OCI-LY7 (cell line): ENCODE measurements at regions not wholly inside any gene's neighbourhood (a gene's known extent, or its start where the extent isn't known, plus 50 kb on each side); places are given as distances from the start of the nearest gene placed in this dataset.

Experiments used
- EZH2phosphoT487 ChIP-seq: fragments of 200-600 bp; sonication (generic); IDR thresholded peaks from 2 replicates; pipeline ENCODE4 v1.6.1; 2018; ENCODE audit warnings: low read depth, borderline replicate concordance, mild to moderate bottlenecking, mixed run types, antibody characterized with exemption, low read length, moderate library complexity, mixed read lengths
- TF ChIP-seq, protein P1 (sequence below): fragments of 200-600 bp; sonication (generic); conservative IDR thresholded peaks from 2 replicates; pipeline ENCODE4 v1.5.1; 2014; ENCODE audit warnings: mild to moderate bottlenecking, antibody characterized with exemption, low read length, moderate library complexity, mixed read lengths

DNA sequence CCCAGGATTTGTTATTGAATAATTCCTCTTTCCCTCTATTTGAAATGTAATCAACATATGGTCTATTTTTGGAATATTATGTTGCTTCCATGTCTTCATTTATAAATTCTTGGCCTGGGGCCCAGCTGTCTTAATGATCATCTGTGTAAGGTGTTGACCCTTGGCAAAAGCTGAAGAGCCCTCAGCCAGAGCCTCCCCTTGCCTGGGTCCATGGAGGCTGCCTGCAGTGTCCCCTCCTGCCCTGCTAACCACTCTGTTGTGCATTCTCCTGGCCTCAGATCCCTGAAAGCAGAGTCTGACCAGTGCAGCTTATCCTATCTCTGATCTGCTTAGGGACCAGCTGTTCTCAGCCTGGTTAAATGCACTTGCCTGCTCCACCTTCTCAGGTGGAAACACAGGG, 226.1 kb upstream of the APCDD1 start:
- TF ChIP-seq, protein P1, sequence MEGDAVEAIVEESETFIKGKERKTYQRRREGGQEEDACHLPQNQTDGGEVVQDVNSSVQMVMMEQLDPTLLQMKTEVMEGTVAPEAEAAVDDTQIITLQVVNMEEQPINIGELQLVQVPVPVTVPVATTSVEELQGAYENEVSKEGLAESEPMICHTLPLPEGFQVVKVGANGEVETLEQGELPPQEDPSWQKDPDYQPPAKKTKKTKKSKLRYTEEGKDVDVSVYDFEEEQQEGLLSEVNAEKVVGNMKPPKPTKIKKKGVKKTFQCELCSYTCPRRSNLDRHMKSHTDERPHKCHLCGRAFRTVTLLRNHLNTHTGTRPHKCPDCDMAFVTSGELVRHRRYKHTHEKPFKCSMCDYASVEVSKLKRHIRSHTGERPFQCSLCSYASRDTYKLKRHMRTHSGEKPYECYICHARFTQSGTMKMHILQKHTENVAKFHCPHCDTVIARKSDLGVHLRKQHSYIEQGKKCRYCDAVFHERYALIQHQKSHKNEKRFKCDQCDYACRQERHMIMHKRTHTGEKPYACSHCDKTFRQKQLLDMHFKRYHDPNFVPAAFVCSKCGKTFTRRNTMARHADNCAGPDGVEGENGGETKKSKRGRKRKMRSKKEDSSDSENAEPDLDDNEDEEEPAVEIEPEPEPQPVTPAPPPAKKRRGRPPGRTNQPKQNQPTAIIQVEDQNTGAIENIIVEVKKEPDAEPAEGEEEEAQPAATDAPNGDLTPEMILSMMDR: no peak
- no peak for TF ChIP-seq EZH2phosphoT487
